Fibroblast of lung (primary cell): ENCODE measurements at regions not wholly inside any gene's neighbourhood (a gene's known extent, or its start where the extent isn't known, plus 50 kb on each side); places are given as distances from the start of the nearest gene placed in this dataset.

Experiments used
- DNase-seq, 2 donors: peaks; one replicate each; pipeline versions ENCODE4 v3.0.0 to v3.0.0-alpha.2; 2010; ENCODE audit warnings: low read depth in 2 of 2
- H2AFZ ChIP-seq: 2 replicates; pipeline ENCODE4 v1.5.1; 2012; ENCODE audit warnings: low read length, control low read depth, inconsistent platforms
- H3K27ac ChIP-seq: 2 replicates; pipeline ENCODE4 v1.5.1; 2011; ENCODE audit warnings: low read length, control low read depth; ENCODE audit not compliant: insufficient read depth
- H3K27me3 ChIP-seq: 2 replicates; pipeline ENCODE4 v1.5.1; 2011; ENCODE audit warnings: mild to moderate bottlenecking, low read length; ENCODE audit not compliant: control insufficient read depth, insufficient read depth
- H3K36me3 ChIP-seq: 2 replicates; pipeline ENCODE4 v1.5.1; 2011; ENCODE audit warnings: low read length; ENCODE audit not compliant: control insufficient read depth, insufficient read depth
- H3K4me1 ChIP-seq: 2 replicates; pipeline ENCODE4 v1.5.1; 2011; ENCODE audit warnings: low read length; ENCODE audit not compliant: control insufficient read depth, insufficient read depth; ENCODE audit errors: extremely low read depth
- H3K4me2 ChIP-seq: 2 replicates; pipeline ENCODE4 v1.5.1; 2011; ENCODE audit warnings: low read length, control low read depth; ENCODE audit not compliant: insufficient read depth; ENCODE audit errors: extremely low read depth
- H3K4me3 ChIP-seq, 4 experiments: fragments of 200-600 bp in 1 of 4; sonication (generic) in 1 of 4; replicated peaks in 1 of 4; 2 replicates each; pipeline ENCODE4 v1.5.1; 2011 to 2016; ENCODE audit warnings: low read length in 4 of 4, low read depth in 3 of 4, mild to moderate bottlenecking in 3 of 4, control low read depth in 2 of 4, inconsistent platforms in 1 of 4, mixed read lengths in 1 of 4; ENCODE audit not compliant: insufficient read depth in 1 of 4; ENCODE audit errors: control extremely low read depth in 1 of 4
- H3K79me2 ChIP-seq: 2 replicates; pipeline ENCODE4 v1.5.1; 2012; ENCODE audit warnings: mild to moderate bottlenecking, low read length, inconsistent platforms; ENCODE audit not compliant: control insufficient read depth, insufficient read depth
- H3K9ac ChIP-seq: 2 replicates; pipeline ENCODE4 v1.5.1; 2011; ENCODE audit warnings: mild to moderate bottlenecking, low read length, control low read depth; ENCODE audit not compliant: insufficient read depth
- H3K9me3 ChIP-seq: 2 replicates; pipeline ENCODE4 v1.5.1; 2012; ENCODE audit warnings: low read depth, low read length; ENCODE audit not compliant: control insufficient read depth, insufficient read depth
- H4K20me1 ChIP-seq: 2 replicates; pipeline ENCODE4 v1.5.1; 2011; ENCODE audit warnings: low read length; ENCODE audit not compliant: control insufficient read depth, insufficient read depth; ENCODE audit errors: extremely low read depth
- EZH2 ChIP-seq: IDR thresholded peaks from 2 replicates; pipeline ENCODE4 v1.5.1; 2012; ENCODE audit warnings: low read length, control low read depth, mild to moderate bottlenecking; ENCODE audit errors: missing control alignments
- TF ChIP-seq, protein P1 (sequence below), 2 donors: IDR thresholded peaks in 1 of 2; conservative IDR thresholded peaks in 1 of 2; 1 replicate in 1 of 2; 2 replicates in 1 of 2; pipeline ENCODE4 v1.5.1; 2011 to 2012; ENCODE audit warnings: low read length in 2 of 2, control low read depth in 1 of 2, inconsistent platforms in 1 of 2, low read depth in 1 of 2, mild to moderate bottlenecking in 1 of 2

DNA sequence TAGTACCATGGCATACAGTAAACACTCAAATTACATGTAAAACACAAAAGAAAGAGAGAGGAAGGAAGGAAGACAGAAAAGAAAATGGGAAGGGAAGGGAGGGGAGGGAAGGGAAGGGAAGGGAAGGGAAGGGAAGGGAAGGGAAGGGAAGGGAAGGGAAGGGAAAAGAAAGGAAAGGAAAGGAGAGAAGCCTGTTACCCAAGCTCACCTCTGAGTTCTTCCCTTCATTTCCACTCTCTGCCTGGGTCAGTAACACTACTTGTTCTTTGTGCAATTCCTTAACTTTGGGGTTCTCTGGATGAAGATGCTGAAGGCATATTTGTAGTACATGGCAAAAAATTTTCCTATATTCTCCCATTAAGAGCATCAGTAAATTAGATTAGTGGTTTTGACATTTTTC, 241.0 kb downstream of the RAB28 start:
- no peak for TF ChIP-seq EZH2
- TF ChIP-seq, protein P1, sequence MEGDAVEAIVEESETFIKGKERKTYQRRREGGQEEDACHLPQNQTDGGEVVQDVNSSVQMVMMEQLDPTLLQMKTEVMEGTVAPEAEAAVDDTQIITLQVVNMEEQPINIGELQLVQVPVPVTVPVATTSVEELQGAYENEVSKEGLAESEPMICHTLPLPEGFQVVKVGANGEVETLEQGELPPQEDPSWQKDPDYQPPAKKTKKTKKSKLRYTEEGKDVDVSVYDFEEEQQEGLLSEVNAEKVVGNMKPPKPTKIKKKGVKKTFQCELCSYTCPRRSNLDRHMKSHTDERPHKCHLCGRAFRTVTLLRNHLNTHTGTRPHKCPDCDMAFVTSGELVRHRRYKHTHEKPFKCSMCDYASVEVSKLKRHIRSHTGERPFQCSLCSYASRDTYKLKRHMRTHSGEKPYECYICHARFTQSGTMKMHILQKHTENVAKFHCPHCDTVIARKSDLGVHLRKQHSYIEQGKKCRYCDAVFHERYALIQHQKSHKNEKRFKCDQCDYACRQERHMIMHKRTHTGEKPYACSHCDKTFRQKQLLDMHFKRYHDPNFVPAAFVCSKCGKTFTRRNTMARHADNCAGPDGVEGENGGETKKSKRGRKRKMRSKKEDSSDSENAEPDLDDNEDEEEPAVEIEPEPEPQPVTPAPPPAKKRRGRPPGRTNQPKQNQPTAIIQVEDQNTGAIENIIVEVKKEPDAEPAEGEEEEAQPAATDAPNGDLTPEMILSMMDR (conservative IDR thresholded peaks at IDR 0.05 in 1 of 2, IDR thresholded peaks at IDR 0.05 in 1 of 2; ENCODE audit: low read depth in 1 of 2, low read length in 2 of 2): no peak
- no peaks in the 10 kb centered on the region for H3K27me3 ChIP-seq
- H3K4me2 ChIP-seq: no peak overlapping the region
- H3K36me3 ChIP-seq: no peaks in the 10 kb centered on the region
- no peak overlapping the region for H3K9ac ChIP-seq
- H2AFZ ChIP-seq: no peak overlapping the region
- no peaks in the 10 kb centered on the region for H4K20me1 ChIP-seq
- no peak overlapping the region for H3K4me3 ChIP-seq
- no peaks in the 10 kb centered on the region for H3K79me2 ChIP-seq
- H3K4me1 ChIP-seq: no peaks in the 10 kb centered on the region
- H3K9me3 ChIP-seq: no peaks in the 10 kb centered on the region
- DNase-seq: no peak
- H3K27ac ChIP-seq: no peak overlapping the region

DNA sequence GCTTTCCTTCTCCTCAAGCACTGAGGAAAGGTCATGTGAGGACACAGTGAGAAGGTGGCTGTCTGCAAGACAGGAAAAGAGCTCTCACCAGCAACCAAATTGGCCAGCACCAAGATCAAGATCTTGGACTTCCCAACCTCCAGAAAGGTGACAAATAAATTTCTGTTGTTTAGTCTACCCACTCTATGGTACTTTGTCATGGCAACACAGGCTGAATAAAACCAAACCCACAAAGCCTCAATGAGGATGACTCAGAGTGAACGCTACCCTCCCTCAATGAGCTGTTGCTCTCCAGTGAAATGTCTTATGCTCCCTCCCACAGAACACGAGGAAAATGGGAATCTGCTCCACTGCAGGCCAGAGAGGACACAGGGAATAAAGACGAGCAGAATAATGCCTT, 244.1 kb downstream of the RAB28 start:
- no peaks in the 10 kb centered on the region for H3K36me3 ChIP-seq
- DNase-seq: peak in 1 of 2 donors; percentile 93
- no peak overlapping the region for H3K4me2 ChIP-seq

DNA sequence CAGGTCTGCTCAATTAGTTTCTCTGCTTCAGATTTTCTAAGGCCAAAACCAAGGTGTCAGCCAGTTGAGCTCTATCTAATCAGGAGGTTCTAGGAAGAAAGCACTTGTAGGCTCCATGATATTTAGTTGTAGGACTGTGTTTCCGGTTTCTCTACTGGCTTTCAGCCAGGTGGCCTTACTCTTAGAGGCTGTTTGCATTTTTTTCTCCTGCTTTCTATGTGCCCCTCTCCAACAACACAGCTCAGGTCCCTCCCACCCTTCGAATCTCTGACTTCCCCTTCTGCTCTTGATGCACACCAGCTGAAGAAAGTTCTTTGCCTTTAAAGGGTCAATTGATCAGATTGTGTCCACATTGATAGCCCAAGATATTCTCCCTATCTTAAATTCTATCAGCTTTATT, 245.2 kb downstream of the RAB28 start:
- H3K4me3 ChIP-seq: no peak overlapping the region
- H3K36me3 ChIP-seq: no peaks in the 10 kb centered on the region
- no peaks in the 10 kb centered on the region for H3K79me2 ChIP-seq
- no peaks in the 10 kb centered on the region for H4K20me1 ChIP-seq
- H2AFZ ChIP-seq: no peak overlapping the region
- no peaks in the 10 kb centered on the region for H3K4me1 ChIP-seq
- no peak overlapping the region for H3K9ac ChIP-seq
- no peak for DNase-seq
- no peaks in the 10 kb centered on the region for H3K27me3 ChIP-seq
- H3K27ac ChIP-seq: no peak overlapping the region
- no peak for TF ChIP-seq EZH2
- TF ChIP-seq, protein P1 (conservative IDR thresholded peaks at IDR 0.05 in 1 of 2, IDR thresholded peaks at IDR 0.05 in 1 of 2; ENCODE audit: low read depth in 1 of 2, low read length in 2 of 2): no peak
- H3K4me2 ChIP-seq: no peak overlapping the region
- H3K9me3 ChIP-seq: no peaks in the 10 kb centered on the region

More for the DNA sequence above, 244.1 kb downstream of the RAB28 start:
- TF ChIP-seq, protein P1 (conservative IDR thresholded peaks at IDR 0.05 in 1 of 2, IDR thresholded peaks at IDR 0.05 in 1 of 2; ENCODE audit: low read depth in 1 of 2, low read length in 2 of 2): no peak
- no peak for TF ChIP-seq EZH2
- Histone ChIP-seq H3K27me3 (no peaks in the 10 kb centered on the region), H3K79me2 (no peaks in the 10 kb centered on the region), H3K27ac (no peak overlapping the region), H4K20me1 (no peaks in the 10 kb centered on the region), H3K9ac (no peak overlapping the region), H2AFZ (no peak overlapping the region), H3K4me1 (no peaks in the 10 kb centered on the region), H3K4me3 (no peak overlapping the region), H3K9me3 (no peaks in the 10 kb centered on the region)
